CD14-positive monocyte (primary cell): ENCODE measurements at regions not wholly inside any gene's neighbourhood (a gene's known extent, or its start where the extent isn't known, plus 50 kb on each side); places are given as distances from the start of the nearest gene placed in this dataset.

Experiments used
- DNase-seq, 3 donors: peaks; one replicate each; pipeline ENCODE4 v3.0.0-alpha.2; 2011 to 2022
- H2AFZ ChIP-seq: 2 replicates; pipeline ENCODE4 v1.6.0; 2012; ENCODE audit warnings: mild to moderate bottlenecking, low read depth, low read length, inconsistent platforms; ENCODE audit not compliant: insufficient read depth, poor library complexity, severe bottlenecking
- H3K27ac ChIP-seq, 2 donors: 1 replicate in 1 of 2; 2 replicates in 1 of 2; pipeline ENCODE4 v1.5.1; 2012 to 2013; ENCODE audit warnings: low read length in 2 of 2, control low read depth in 1 of 2, inconsistent platforms in 1 of 2, low read depth in 1 of 2, mild to moderate bottlenecking in 1 of 2
- H3K27me3 ChIP-seq, 2 donors: one replicate each; pipeline versions ENCODE4 v1.6.0 to v1.6.1; 2011 to 2013; ENCODE audit warnings: low read length in 2 of 2; ENCODE audit not compliant: control insufficient read depth in 2 of 2, insufficient read depth in 2 of 2
- H3K36me3 ChIP-seq, 2 donors: replicated peaks in 1 of 2; 1 replicate in 1 of 2; 2 replicates in 1 of 2; pipeline versions ENCODE4 v1.5.1 to v1.6.1; 2012 to 2013; ENCODE audit warnings: low read length in 2 of 2, control low read depth in 1 of 2, inconsistent platforms in 1 of 2, mild to moderate bottlenecking in 1 of 2; ENCODE audit not compliant: insufficient read depth in 2 of 2, control insufficient read depth in 1 of 2
- H3K4me1 ChIP-seq, 2 donors: 1 replicate in 1 of 2; 2 replicates in 1 of 2; pipeline versions ENCODE4 v1.5.1 to v1.6.1; 2012 to 2013; ENCODE audit warnings: low read length in 2 of 2, control low read depth in 1 of 2, inconsistent platforms in 1 of 2, mild to moderate bottlenecking in 1 of 2, moderate library complexity in 1 of 2; ENCODE audit not compliant: insufficient read depth in 2 of 2, control insufficient read depth in 1 of 2
- H3K4me2 ChIP-seq: replicated peaks from 2 replicates; pipeline ENCODE3; 2012; ENCODE audit warnings: low read length, moderate library complexity, mild to moderate bottlenecking; ENCODE audit not compliant: poor library complexity, severe bottlenecking; ENCODE audit errors: extremely low read depth
- H3K4me3 ChIP-seq, 3 experiments: fragments of 200-600 bp in 1 of 3; sonication (generic) in 1 of 3; replicated peaks in 1 of 3; 1 replicate in 2 of 3; 2 replicates in 1 of 3; pipeline ENCODE4 v1.5.1; 2011 to 2013; ENCODE audit warnings: low read length in 3 of 3, mild to moderate bottlenecking in 3 of 3, control low read depth in 2 of 3, low read depth in 2 of 3, inconsistent platforms in 1 of 3, moderate library complexity in 1 of 3
- H3K79me2 ChIP-seq: 2 replicates; pipeline ENCODE4 v1.6.0; 2012; ENCODE audit warnings: mild to moderate bottlenecking, control low read depth, inconsistent platforms, low read length, moderate library complexity; ENCODE audit not compliant: insufficient read depth
- H3K9ac ChIP-seq: 2 replicates; pipeline ENCODE4 v1.6.0; 2017; ENCODE audit warnings: low read length, mild to moderate bottlenecking; ENCODE audit not compliant: insufficient read depth, poor library complexity, severe bottlenecking
- H3K9me3 ChIP-seq, 2 donors: replicated peaks in 1 of 2; 1 replicate in 1 of 2; 2 replicates in 1 of 2; pipeline versions ENCODE4 v1.5.1 to v1.6.1; 2012 to 2013; ENCODE audit warnings: low read length in 2 of 2, control low read depth in 1 of 2; ENCODE audit not compliant: control insufficient read depth in 1 of 2, insufficient read depth in 1 of 2
- H4K20me1 ChIP-seq: 2 replicates; pipeline ENCODE4 v1.6.0; 2012; ENCODE audit warnings: mild to moderate bottlenecking, low read length, control low read depth, moderate library complexity; ENCODE audit not compliant: insufficient read depth
- H3K27ac Mint-ChIP-seq, 7 donors: one replicate each; pipeline ENCODE4 v1.8.0; 2020; ENCODE audit warnings: mild to moderate bottlenecking in 7 of 7, mixed read lengths in 7 of 7, moderate library complexity in 6 of 7, inconsistent platforms in 2 of 7
- H3K27me3 Mint-ChIP-seq, 3 donors: one replicate each; pipeline ENCODE4 v1.8.0; 2021 to 2022; ENCODE audit warnings: low read depth in 3 of 3, mild to moderate bottlenecking in 3 of 3, mixed read lengths in 3 of 3, moderate library complexity in 3 of 3, inconsistent platforms in 1 of 3
- H3K36me3 Mint-ChIP-seq, 2 donors: one replicate each; pipeline ENCODE4 v1.8.0; 2020; ENCODE audit warnings: mixed read lengths in 2 of 2, inconsistent platforms in 1 of 2, mild to moderate bottlenecking in 1 of 2
- H3K4me1 Mint-ChIP-seq: one replicate; pipeline ENCODE4 v1.8.0; 2020; ENCODE audit warnings: mild to moderate bottlenecking, mixed read lengths
- H3K4me3 Mint-ChIP-seq, 2 donors: one replicate each; pipeline ENCODE4 v1.8.0; 2020; ENCODE audit warnings: mild to moderate bottlenecking in 2 of 2, mixed read lengths in 2 of 2, moderate library complexity in 1 of 2
- H3K9me3 Mint-ChIP-seq, 7 donors: one replicate each; pipeline ENCODE4 v1.8.0; 2020 to 2022; ENCODE audit warnings: mixed read lengths in 7 of 7, mild to moderate bottlenecking in 6 of 7, moderate library complexity in 6 of 7, inconsistent platforms in 2 of 7
- WGBS: methylation state at CpG from one replicate; pipeline ENCODE4 v1.1.5; 2013; ENCODE audit warnings: missing lambda C conversion rate; ENCODE audit not compliant: insufficient coverage; 5-methylcytosine and 5-hydroxymethylcytosine counted together
- intact Hi-C, 2 donors: fragments of 100-400 bp; cut with micrococcal nuclease; formaldehyde crosslinking; loops; one replicate each; pipeline versions ENCODE4 v1.15.0 to v1.15.1; 2023
- TF ChIP-seq, protein P1 (sequence below): fragments of 200-600 bp; IDR thresholded peaks from one replicate; pipeline ENCODE4 v1.8.0; 2022; ENCODE audit warnings: antibody characterized with exemption, mild to moderate bottlenecking

DNA sequence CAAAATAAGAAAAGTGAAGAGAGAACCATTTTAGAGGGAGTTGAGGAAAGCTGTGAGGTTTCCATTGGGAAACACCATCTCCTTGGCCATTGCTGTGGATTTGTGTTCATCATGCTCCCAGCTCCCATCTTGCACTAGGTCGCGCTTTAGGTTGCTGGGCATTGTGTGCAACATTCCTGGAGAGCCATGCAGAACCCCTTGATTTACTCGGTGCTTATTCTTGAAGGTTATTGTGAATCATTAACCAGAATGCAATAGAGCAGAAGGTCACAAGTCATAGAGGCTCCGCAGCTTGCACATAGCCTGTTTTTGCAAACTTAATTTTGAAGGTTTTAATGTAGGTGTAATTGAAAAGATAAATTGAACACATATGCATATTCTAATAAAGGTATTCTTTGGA, 239.2 kb upstream of the IL12A start:
- Histone ChIP-seq H3K4me2 (no peak overlapping the region), H3K9me3 (no peaks in the 10 kb centered on the region), H4K20me1 (no peaks in the 10 kb centered on the region), H2AFZ (no peak overlapping the region), H3K27ac (no peak overlapping the region), H3K27me3 (no peaks in the 10 kb centered on the region), H3K9ac (no peak overlapping the region), H3K79me2 (no peaks in the 10 kb centered on the region), H3K4me1 (no peaks in the 10 kb centered on the region), H3K4me3 (no peak overlapping the region), H3K36me3 (no peaks in the 10 kb centered on the region)
- Mint-ChIP-seq H3K27ac (no peak overlapping the region), H3K36me3 (no peaks in the 10 kb centered on the region), H3K27me3 (peaks cover 0 to 6% (median 5%) of the 10 kb centered on the region in 3 donors), H3K9me3 (peaks cover 0 to 3% (median 0%) of the 10 kb centered on the region in 7 donors), H3K4me1 (no peaks in the 10 kb centered on the region), H3K4me3 (no peak overlapping the region)
- TF ChIP-seq, protein P1, sequence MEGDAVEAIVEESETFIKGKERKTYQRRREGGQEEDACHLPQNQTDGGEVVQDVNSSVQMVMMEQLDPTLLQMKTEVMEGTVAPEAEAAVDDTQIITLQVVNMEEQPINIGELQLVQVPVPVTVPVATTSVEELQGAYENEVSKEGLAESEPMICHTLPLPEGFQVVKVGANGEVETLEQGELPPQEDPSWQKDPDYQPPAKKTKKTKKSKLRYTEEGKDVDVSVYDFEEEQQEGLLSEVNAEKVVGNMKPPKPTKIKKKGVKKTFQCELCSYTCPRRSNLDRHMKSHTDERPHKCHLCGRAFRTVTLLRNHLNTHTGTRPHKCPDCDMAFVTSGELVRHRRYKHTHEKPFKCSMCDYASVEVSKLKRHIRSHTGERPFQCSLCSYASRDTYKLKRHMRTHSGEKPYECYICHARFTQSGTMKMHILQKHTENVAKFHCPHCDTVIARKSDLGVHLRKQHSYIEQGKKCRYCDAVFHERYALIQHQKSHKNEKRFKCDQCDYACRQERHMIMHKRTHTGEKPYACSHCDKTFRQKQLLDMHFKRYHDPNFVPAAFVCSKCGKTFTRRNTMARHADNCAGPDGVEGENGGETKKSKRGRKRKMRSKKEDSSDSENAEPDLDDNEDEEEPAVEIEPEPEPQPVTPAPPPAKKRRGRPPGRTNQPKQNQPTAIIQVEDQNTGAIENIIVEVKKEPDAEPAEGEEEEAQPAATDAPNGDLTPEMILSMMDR = no peak
- no peak for DNase-seq
- intact Hi-C loops = no loop called here
- WGBS = 89% methylated on average over 1 of the region's 4 CpGs

DNA sequence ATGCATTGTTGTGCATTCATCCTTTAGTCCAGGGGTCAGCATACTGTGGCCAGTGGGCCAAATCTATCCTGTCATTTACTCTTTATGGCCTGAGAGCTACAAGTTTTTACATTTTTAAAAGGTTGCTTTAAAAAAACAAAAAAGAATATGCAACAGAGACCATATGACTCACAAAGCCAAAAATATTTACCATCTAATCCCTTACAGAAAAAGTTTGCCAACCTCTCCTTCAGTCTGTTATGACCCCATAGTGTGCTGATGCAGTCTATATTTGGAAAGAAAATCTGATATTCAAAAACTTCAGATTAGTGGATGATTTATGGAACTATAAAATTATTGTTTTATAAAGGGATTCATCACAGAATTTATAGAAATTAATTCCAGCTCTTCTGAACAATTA, 237.5 kb upstream of the IL12A start:
- Histone ChIP-seq H3K27ac (no peak overlapping the region), H3K79me2 (no peaks in the 10 kb centered on the region), H2AFZ (no peak overlapping the region), H3K36me3 (no peaks in the 10 kb centered on the region), H3K4me1 (no peaks in the 10 kb centered on the region), H3K4me2 (no peak overlapping the region), H3K9ac (no peak overlapping the region), H3K9me3 (peaks cover 4 to 10% of the 10 kb centered on the region in 2 donors), H3K27me3 (no peaks in the 10 kb centered on the region), H3K4me3 (no peak overlapping the region), H4K20me1 (no peaks in the 10 kb centered on the region)
- Mint-ChIP-seq H3K27ac (no peak overlapping the region), H3K27me3 (peaks cover 0 to 6% (median 5%) of the 10 kb centered on the region in 3 donors), H3K9me3 (peaks cover 11 to 15% (median 14%) of the 10 kb centered on the region in 7 donors), H3K36me3 (no peaks in the 10 kb centered on the region), H3K4me1 (no peaks in the 10 kb centered on the region), H3K4me3 (no peak overlapping the region)
- TF ChIP-seq, protein P1 = no peak
- intact Hi-C loops = no loop called here
- no peak for DNase-seq
